ENCODE measurements at regions not wholly inside any gene's neighbourhood (a gene's known extent, or its start where the extent isn't known, plus 50 kb on each side); places are given as distances from the start of the nearest gene placed in this dataset.

- peaks cover 28% of the 10 kb centered on the region for H3K27me3 ChIP-seq
- H3K4me3 ChIP-seq (ENCODE audit: low read depth in 1 of 2, low read length in 1 of 2), result no peak overlapping the region
- H3K9me3 ChIP-seq, result no peaks in the 10 kb centered on the region
- H3K36me3 ChIP-seq, result no peaks in the 10 kb centered on the region
- no peaks in the 10 kb centered on the region for H3K4me1 ChIP-seq (ENCODE audit: control insufficient read depth in 1 of 2, insufficient read depth in 1 of 2, low read depth in 1 of 2, low read length in 1 of 2)
- no peak for TF ChIP-seq CTCF (IDR thresholded peaks at IDR 0.05)
- H3K27ac ChIP-seq, result no peak overlapping the region
Measured at GRCh38 chr20:22315073-22315472, 269.3 kb downstream of the FOXA2 start.

GRCh38 chr20:22312744-22313346, 271.5 kb downstream of the FOXA2 start:
- Histone ChIP-seq H3K4me3 (ENCODE audit: low read depth in 1 of 2, low read length in 1 of 2) (no peak overlapping the region), H3K36me3 (no peaks in the 10 kb centered on the region), H3K27me3 (peaks cover 43% of the 10 kb centered on the region), H3K9me3 (no peaks in the 10 kb centered on the region), H3K4me1 (ENCODE audit: control insufficient read depth in 1 of 2, insufficient read depth in 1 of 2, low read depth in 1 of 2, low read length in 1 of 2) (no peaks in the 10 kb centered on the region), H3K27ac (no peak overlapping the region)
- TF ChIP-seq CTCF (IDR thresholded peaks at IDR 0.05), result no peak

GRCh38 chr20:22308934-22309333, 275.4 kb downstream of the FOXA2 start:
- no peaks in the 10 kb centered on the region for H3K36me3 ChIP-seq
- no peaks in the 10 kb centered on the region for H3K9me3 ChIP-seq
- no peak overlapping the region for H3K4me3 ChIP-seq (ENCODE audit: low read depth in 1 of 2, low read length in 1 of 2)
- peaks cover 41% of the 10 kb centered on the region for H3K27me3 ChIP-seq
- H3K4me1 ChIP-seq (ENCODE audit: control insufficient read depth in 1 of 2, insufficient read depth in 1 of 2, low read depth in 1 of 2, low read length in 1 of 2), result no peaks in the 10 kb centered on the region
- no peak overlapping the region for H3K27ac ChIP-seq
- TF ChIP-seq CTCF (IDR thresholded peaks at IDR 0.05), result no peak

GRCh38 chr20:22307409-22307808, 277.0 kb downstream of the FOXA2 start:
- Histone ChIP-seq H3K27me3 (peaks cover 37% of the 10 kb centered on the region), H3K27ac (no peak overlapping the region), H3K4me3 (ENCODE audit: low read depth in 1 of 2, low read length in 1 of 2) (no peak overlapping the region), H3K9me3 (no peaks in the 10 kb centered on the region), H3K4me1 (ENCODE audit: control insufficient read depth in 1 of 2, insufficient read depth in 1 of 2, low read depth in 1 of 2, low read length in 1 of 2) (no peaks in the 10 kb centered on the region), H3K36me3 (no peaks in the 10 kb centered on the region)
- no peak for TF ChIP-seq CTCF (IDR thresholded peaks at IDR 0.05)

- no peak overlapping the region for H3K4me3 ChIP-seq (ENCODE audit: low read depth in 1 of 2, low read length in 1 of 2)
- H3K27me3 ChIP-seq, result peaks cover 17% of the 10 kb centered on the region
- H3K9me3 ChIP-seq, result no peaks in the 10 kb centered on the region
- H3K4me1 ChIP-seq (ENCODE audit: control insufficient read depth in 1 of 2, insufficient read depth in 1 of 2, low read depth in 1 of 2, low read length in 1 of 2), result no peaks in the 10 kb centered on the region
- no peak overlapping the region for H3K27ac ChIP-seq
- no peak for TF ChIP-seq CTCF (IDR thresholded peaks at IDR 0.05)
- H3K36me3 ChIP-seq, result no peaks in the 10 kb centered on the region
Measured at GRCh38 chr20:22305381-22305780, 279.0 kb downstream of the FOXA2 start.

GRCh38 chr20:22303523-22303922, 280.8 kb downstream of the FOXA2 start:
- Histone ChIP-seq H3K27me3 (peaks cover 5% of the 10 kb centered on the region), H3K9me3 (no peaks in the 10 kb centered on the region), H3K36me3 (no peaks in the 10 kb centered on the region), H3K4me3 (ENCODE audit: low read depth in 1 of 2, low read length in 1 of 2) (no peak overlapping the region), H3K4me1 (ENCODE audit: control insufficient read depth in 1 of 2, insufficient read depth in 1 of 2, low read depth in 1 of 2, low read length in 1 of 2) (no peaks in the 10 kb centered on the region), H3K27ac (no peak overlapping the region)
- TF ChIP-seq CTCF (IDR thresholded peaks at IDR 0.05), result no peak

Data from neutrophil (primary cell).